ENCODE measurements at regions not wholly inside any gene's neighbourhood (a gene's known extent, or its start where the extent isn't known, plus 50 kb on each side); places are given as distances from the start of the nearest gene placed in this dataset.

GRCh38 chr17:43319293-43320124 lies 79.3 kb upstream of the ARL4D start:
- Histone ChIP-seq H3K4me3 (replicated peaks in 1 of 2; ENCODE audit: low read depth in 1 of 2, low read length in 2 of 2) (no peak overlapping the region), H3K27ac (ENCODE audit: low read depth, low read length) (no peak overlapping the region), H3K79me2 (ENCODE audit: insufficient read depth, low read length) (no peaks in the 10 kb centered on the region), H3K9me2 (ENCODE audit: insufficient read depth) (no peaks in the 10 kb centered on the region), H3K36me3 (ENCODE audit: control insufficient read depth in 1 of 2, insufficient read depth in 2 of 2, low read length in 2 of 2) (no peaks in the 10 kb centered on the region), H3K9ac (ENCODE audit: low read length) (no peak overlapping the region), H4K20me1 (ENCODE audit: insufficient read depth) (no peaks in the 10 kb centered on the region), H3K4me1 (ENCODE audit: control insufficient read depth in 1 of 2, insufficient read depth in 2 of 2, low read length in 2 of 2) (peaks cover 0 to 4% of the 10 kb centered on the region in 2 experiments; a peak in 3 of 4 replicates), H3K27me3 (ENCODE audit: insufficient read depth, low read length) (no peaks in the 10 kb centered on the region), H3K4me2 (ENCODE audit: low read length) (no peak overlapping the region), H2AFZ (ENCODE audit: low read depth, low read length, poor library complexity, severe bottlenecking) (no peak overlapping the region), H3K9me3 (ENCODE audit: control insufficient read depth in 1 of 2, insufficient read depth in 1 of 2, low read depth in 1 of 2, low read length in 2 of 2) (no peaks in the 10 kb centered on the region; a peak in 1 of 4 replicates)
- TF ChIP-seq ZFX (IDR thresholded peaks at IDR 0.05) (no peak), TCF7L2 (IDR thresholded peaks at IDR 0.05; ENCODE audit: borderline replicate concordance, extremely low read depth, insufficient read depth, insufficient read length) (no peak), POLR2A (IDR thresholded peaks at IDR 0.05; ENCODE audit: borderline replicate concordance, extremely low read depth, insufficient read depth, insufficient read length) (no peak), ZBTB33 (IDR thresholded peaks at IDR 0.05; ENCODE audit: extremely low read depth, insufficient replicate concordance, low read length) (no peak), YY1 (IDR thresholded peaks at IDR 0.05; ENCODE audit: extremely low read depth, insufficient replicate concordance, low read depth, low read length) (no peak), FOSL1 (IDR thresholded peaks at IDR 0.05; ENCODE audit: low read depth) (no peak), EZH2 (IDR thresholded peaks at IDR 0.05) (no peak), CBX3 (IDR thresholded peaks at IDR 0.05; ENCODE audit: low read depth) (no peak), ELF1 (IDR thresholded peaks at IDR 0.05; ENCODE audit: borderline replicate concordance, low read depth) (no peak), REST (IDR thresholded peaks at IDR 0.05; ENCODE audit: low read depth) (no peak)
- CTCF ChIA-PET = no interaction called here
- ATAC-seq = no peak
- no peak for DNase-seq (ENCODE audit: low read depth, low spot score)
- POLR2A ChIA-PET = interaction anchor here (0.7 to 1.3 kb wide), 2 partner anchors 295 to 310 kb away, joined by 3 read pairs; no protein-coding TSS in a partner anchor
- no TSS peak for BruUV-seq (replicated peaks)
- intact Hi-C loops (cut with micrococcal nuclease) = no loop called here
- RAD21 ChIA-PET (ENCODE audit: low non-redundant PET in 1 of 2, low total read pairs in 2 of 2, uncharacterized antibody in 2 of 2, unreplicated experiment in 2 of 2) = no interaction called here
